CD1c-positive myeloid dendritic cell (primary cell): ENCODE measurements at regions not wholly inside any gene's neighbourhood (a gene's known extent, or its start where the extent isn't known, plus 50 kb on each side); places are given as distances from the start of the nearest gene placed in this dataset.

Experiments used
- DNase-seq: peaks from one replicate; pipeline ENCODE4 v3.0.0-alpha.2; 2016; ENCODE audit errors: extremely low spot score

DNA sequence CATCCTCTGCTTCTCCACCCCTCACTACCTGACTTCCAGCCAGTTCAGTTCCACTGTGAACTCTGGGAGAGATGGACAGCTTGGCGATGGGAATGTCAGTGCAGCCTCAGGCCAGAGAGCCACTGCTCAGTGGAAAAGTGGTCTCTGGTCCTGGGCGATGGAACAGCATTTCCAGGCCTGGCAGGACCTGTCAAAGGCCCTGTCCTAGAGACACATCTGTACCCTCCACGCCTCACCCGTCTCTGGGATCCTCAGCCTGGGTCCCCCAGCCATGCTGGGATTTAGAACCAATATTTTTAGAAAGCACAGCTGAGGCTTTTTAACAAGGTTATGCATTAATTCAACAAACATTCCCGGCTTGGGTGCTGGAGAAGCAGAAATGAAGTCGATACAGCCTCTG, 165.7 kb downstream of the MN1 start:
- no peak for DNase-seq

- DNase-seq = no peak
Observed at GRCh38 chr22:27636716-27637508, 164.6 kb downstream of the MN1 start.

DNA sequence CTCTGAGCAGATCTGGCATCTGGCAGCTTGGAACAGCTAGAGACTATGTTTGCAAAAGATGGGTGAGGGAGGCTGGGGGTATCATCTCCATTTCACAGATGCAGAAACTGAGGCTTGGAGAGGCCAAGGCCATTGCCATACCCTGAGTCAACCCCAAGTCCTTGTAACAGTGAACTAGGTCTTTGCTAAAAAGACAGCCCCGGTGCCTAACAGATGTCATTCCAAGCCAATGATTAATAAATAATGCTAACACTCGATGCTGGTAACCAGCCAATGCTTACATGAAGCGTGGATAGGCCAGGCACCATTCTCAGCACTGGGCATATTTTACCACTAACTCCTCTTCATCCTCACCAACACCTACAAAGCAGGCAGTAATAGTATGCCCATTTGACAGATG, 164.0 kb downstream of the MN1 start:
- no peak for DNase-seq

- DNase-seq = no peak
Observed at GRCh38 chr22:27638329-27639233, 163.0 kb downstream of the MN1 start.

GRCh38 chr22:27639248-27640086, 162.1 kb downstream of the MN1 start:
- DNase-seq = no peak

- no peak for DNase-seq
Observed at GRCh38 chr22:27641049-27641795, 160.3 kb downstream of the MN1 start.

- no peak for DNase-seq
Observed at GRCh38 chr22:27642104-27642800, 159.3 kb downstream of the MN1 start.

DNA sequence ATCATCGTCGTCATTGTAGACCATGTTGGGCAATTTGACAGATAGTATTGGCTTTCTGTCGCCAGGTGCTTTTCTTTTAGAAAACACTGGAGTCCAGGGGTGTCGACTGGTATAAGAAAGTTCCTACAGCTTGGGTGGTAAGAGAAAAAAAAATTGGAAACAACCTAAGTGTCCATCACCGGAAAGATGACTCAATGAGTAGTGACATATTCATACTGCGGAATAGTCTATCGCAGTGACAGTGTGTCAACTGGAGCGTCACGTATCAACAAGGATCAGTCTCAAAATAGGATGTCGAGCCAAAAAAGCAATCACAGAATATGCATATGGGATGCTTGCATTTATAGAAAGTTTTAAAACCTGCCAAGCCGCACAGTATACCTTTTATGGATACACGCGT, 157.6 kb downstream of the MN1 start:
- no peak for DNase-seq

DNA sequence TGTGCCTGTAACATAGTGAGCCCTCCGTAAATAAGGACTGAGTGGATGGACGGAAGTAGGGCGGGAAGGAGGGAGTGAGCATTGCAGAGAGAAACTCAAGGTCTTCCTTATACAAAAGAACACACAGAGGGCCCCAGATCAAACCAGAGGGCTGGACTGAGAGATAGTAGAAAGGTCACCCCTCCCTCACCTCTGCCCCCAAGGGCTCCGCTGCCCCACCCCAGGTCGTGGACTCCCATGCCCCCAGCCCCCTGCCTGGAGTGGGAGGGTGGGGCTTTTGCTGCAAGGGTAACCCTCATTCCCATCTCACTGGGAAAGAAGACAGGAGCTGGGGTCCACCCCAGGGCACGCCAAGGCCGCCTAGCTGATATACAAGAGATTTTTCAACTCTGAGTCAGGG, 157.0 kb downstream of the MN1 start:
- no peak for DNase-seq

DNA sequence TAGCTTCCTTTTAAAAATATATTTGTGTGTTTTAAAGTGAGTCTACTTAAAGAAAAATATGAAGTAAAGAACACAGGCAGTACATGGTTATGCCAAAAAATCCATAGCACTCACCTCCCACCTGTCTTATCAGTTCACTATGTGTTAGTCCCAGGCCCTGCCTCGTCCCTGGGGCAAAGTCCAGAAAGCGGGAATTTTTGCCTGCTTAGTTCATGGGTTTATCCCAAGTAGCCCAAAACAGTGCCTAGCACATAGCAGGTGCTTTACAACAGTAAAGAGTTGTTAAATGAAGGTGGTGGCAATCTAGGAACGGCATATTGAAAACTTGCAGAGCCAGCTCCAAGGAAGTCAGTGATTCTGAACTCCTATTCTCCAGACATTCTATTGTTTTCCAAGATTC, 154.0 kb downstream of the MN1 start:
- DNase-seq = no peak

- DNase-seq = no peak
Observed at GRCh38 chr22:27648074-27648473, 153.5 kb downstream of the MN1 start.

- DNase-seq = no peak
Observed at GRCh38 chr22:27648853-27649252, 152.7 kb downstream of the MN1 start.

DNA sequence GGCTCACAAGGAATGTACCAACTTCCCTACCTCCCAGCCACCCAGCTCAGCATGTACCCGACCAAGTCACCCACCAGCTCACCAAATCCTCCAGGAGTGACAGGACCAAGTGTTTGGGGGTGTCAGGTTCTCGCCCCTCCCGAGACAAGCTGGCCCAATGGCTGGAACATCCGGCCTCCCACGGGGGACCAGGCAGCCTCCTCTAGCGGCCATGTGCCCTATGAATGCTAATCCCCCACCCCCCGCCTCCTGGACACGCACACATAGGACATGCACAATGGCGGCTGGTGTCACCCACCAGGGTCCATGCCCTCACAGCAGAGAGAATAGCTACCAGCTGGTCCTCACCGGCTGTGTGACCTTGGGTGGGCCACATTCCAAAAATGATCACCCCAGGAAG, 151.0 kb downstream of the MN1 start:
- DNase-seq = no peak

- DNase-seq = no peak
Observed at GRCh38 chr22:27650985-27651384, 150.6 kb downstream of the MN1 start.

DNA sequence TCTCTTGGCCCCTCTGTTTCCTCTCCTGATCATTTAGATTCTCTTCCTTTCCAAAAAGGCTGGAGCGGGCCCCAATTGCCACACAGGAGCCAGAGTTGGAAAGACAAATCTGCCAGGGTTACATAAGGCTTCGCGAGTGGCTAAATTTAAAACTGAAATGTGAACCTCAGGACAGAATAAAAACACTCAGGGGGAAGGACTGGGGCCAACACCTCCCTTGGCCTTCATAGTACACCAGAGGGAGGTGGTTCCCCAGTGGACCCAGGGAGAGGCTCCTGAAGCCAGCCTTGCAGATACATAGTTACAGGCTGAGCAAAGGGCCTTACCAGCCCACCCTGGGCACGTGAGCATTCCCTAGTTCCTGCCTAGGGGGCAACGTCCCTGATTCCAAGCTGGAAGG, 150.1 kb downstream of the MN1 start:
- DNase-seq = no peak

DNA sequence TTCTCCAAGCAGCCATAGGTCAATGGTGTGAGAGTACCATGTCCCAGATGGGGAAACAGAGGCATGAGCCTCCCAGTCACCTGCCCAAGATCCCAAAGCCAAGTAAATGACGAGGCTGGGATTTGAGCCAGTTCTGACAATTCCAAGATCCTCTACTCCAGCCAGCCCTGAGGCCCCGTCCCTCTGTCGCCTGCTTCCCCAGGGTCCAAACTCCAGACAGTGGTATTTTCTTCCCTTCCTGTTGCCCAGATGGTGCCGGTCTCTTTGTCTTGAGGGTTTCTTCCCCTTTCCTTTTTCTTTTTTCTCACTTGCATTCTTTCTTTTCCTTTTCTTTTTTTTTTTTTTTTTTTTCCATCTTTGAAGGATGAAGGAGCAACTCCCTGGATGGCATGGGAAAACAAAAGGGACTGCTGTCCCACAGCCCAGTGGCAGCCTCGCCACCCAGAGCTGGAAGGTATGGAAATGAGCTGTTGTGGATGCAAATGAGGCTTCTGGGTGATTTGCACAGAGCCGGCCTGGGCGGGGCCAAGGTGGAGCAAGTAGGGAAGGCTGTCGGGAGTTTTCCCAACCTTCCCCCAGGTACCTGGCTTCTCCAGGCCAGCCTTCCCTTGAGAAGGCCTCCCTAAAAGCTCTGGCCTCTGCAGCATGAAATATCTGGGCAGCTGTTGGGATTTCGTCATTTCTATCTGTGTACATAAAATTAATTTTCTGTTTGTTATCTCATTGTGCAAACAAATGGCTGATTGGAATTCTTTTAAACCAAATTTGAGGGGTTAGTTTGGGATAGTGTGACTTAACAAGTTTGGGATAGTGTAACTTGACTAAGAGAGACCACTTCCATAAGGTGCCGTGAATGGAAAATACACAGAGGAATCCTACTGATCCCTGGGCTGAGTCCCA, 146.8 kb downstream of the MN1 start:
- DNase-seq = no peak

DNA sequence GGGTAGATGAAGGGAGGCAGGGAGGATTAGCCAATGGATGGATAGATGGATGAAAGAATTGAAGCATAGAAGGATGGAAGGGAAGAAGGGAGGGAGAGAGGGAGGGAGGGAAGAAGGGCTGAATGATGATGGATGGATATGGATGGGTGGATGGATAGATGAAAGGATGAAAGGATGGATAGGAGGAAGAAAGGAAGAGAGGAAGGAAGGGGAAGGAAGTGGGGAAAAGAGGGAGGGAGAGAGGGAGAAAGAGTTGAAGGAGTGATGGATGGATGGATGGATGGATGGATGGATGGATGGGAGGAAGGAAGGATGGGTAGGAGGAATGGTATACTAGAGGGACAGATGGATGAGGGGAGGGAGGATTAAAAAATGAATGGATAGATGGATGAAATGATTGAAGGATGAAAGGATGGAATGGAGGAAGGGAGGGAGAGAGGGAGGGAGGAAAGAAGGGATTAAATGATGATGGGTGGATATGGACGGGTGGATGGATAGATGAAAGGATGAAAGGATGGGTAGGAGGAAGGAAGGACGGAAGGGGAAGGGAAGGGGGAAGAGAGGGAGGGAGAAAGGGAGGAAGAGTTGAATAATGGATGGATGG, 145.9 kb downstream of the MN1 start:
- no peak for DNase-seq

DNA sequence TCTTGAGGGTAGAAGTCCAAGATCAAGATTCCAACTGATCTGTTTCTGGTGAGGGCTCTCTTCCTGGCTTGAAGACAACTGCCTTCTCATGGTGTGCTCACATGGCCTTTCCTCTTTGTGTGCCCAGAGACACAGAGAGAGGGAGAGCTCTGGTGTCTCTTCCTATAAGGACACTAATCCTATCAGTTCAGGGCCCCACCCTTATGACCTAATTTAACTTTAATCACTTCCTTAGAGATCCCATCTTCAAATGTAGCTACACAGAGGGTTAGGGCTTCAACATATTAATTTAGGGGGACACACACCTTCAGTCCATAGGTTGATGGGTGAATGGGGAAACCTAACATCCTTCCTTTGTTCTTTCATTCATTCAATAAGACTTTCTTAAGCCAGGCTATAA, 144.6 kb downstream of the MN1 start:
- DNase-seq = no peak

- DNase-seq = no peak
Observed at GRCh38 chr22:27660306-27660705, 141.2 kb downstream of the MN1 start.
